SK-N-SH (cell line): ENCODE measurements at regions not wholly inside any gene's neighbourhood (a gene's known extent, or its start where the extent isn't known, plus 50 kb on each side); places are given as distances from the start of the nearest gene placed in this dataset.

Source experiments
- CTCF ChIA-PET: fragments of 300-600, 350-600 bp; formaldehyde crosslinking; extraction: SDS; loops from one replicate; lab custom pipeline; 2021; lab: Yijun Ruan, JAX
- POLR2A ChIA-PET: fragments of 350-600 bp; sonication (Branson Sonifier 250); formaldehyde crosslinking; extraction: SDS; loops from one replicate; lab custom pipeline; 2020; ENCODE audit warnings: antibody characterized with exemption, inconsistent platforms; lab: Yijun Ruan, JAX
- DNase-seq: peaks from one replicate; pipeline ENCODE4 v3.0.0; 2012
- H2AFZ ChIP-seq: fragments of 200-600 bp; sonication (generic); 2 replicates; pipeline ENCODE4 v1.8.1; 2016; ENCODE audit warnings: antibody characterized with exemption, mild to moderate bottlenecking, low read depth
- H3F3A ChIP-seq: fragments of 200-600 bp; sonication (generic); replicated peaks from 2 replicates; pipeline ENCODE3; 2016; ENCODE audit warnings: antibody characterized with exemption, mild to moderate bottlenecking; ENCODE audit not compliant: insufficient read depth
- H3K27ac ChIP-seq, 2 experiments: fragments of 200-500 bp in 1 of 2; fragments of 200-600 bp in 1 of 2; sonication (Bioruptor generic) in 1 of 2; sonication (generic), shearing (Covaris generic) in 1 of 2; 2 replicates each; pipeline versions ENCODE4 v1.5.1 to v1.6.1; 2014 to 2016; ENCODE audit warnings: low read depth in 2 of 2, inconsistent platforms in 1 of 2, low read length in 1 of 2, mild to moderate bottlenecking in 1 of 2, mixed read lengths in 1 of 2
- H3K27me3 ChIP-seq: fragments of 200-600 bp; sonication (generic), shearing (Covaris generic); 2 replicates; pipeline ENCODE4 v1.6.1; 2016; ENCODE audit warnings: mixed run types; ENCODE audit not compliant: insufficient read depth
- H3K36me3 ChIP-seq, 2 experiments: fragments of 200-500 bp in 1 of 2; fragments of 200-600 bp in 1 of 2; sonication (Bioruptor generic) in 1 of 2; sonication (generic) in 1 of 2; replicated peaks in 1 of 2; 2 replicates each; pipeline versions ENCODE3 to v1.5.1; 2014 to 2016; ENCODE audit warnings: low read length in 1 of 2, mild to moderate bottlenecking in 1 of 2; ENCODE audit not compliant: insufficient read depth in 2 of 2, control insufficient read depth in 1 of 2
- H3K4me1 ChIP-seq, 2 experiments: fragments of 200-500 bp in 1 of 2; fragments of 200-600 bp in 1 of 2; sonication (Bioruptor generic) in 1 of 2; sonication (generic), shearing (Covaris generic) in 1 of 2; 2 replicates each; pipeline versions ENCODE4 v1.5.1 to v1.6.1; 2014 to 2016; ENCODE audit warnings: low read depth in 1 of 2, low read length in 1 of 2, mixed run types in 1 of 2; ENCODE audit not compliant: insufficient read depth in 2 of 2, control insufficient read depth in 1 of 2
- H3K4me2 ChIP-seq: fragments of 200-600 bp; sonication (generic), shearing (Covaris generic); 2 replicates; pipeline ENCODE4 v1.6.1; 2017; ENCODE audit warnings: mixed run types
- H3K4me3 ChIP-seq, 2 experiments: fragments of 200-500 bp in 1 of 2; fragments of 200-600 bp in 1 of 2; sonication (Bioruptor generic) in 1 of 2; sonication (generic), shearing (Covaris generic) in 1 of 2; 2 replicates each; pipeline versions ENCODE4 v1.5.1 to v1.8.1; 2014 to 2016; ENCODE audit warnings: low read depth in 2 of 2, inconsistent platforms in 1 of 2, low read length in 1 of 2, mild to moderate bottlenecking in 1 of 2, mixed read lengths in 1 of 2, moderate library complexity in 1 of 2
- H3K79me2 ChIP-seq: fragments of 200-600 bp; sonication (generic); 2 replicates; pipeline ENCODE4 v1.8.1; 2017; ENCODE audit warnings: mild to moderate bottlenecking; ENCODE audit not compliant: insufficient read depth
- H3K9ac ChIP-seq: fragments of 200-600 bp; sonication (generic); 2 replicates; pipeline ENCODE4 v1.6.1; 2017; ENCODE audit warnings: mixed run types
- H3K9me2 ChIP-seq: fragments of 200-600 bp; sonication (generic); 2 replicates; pipeline ENCODE4 v1.6.1; 2017; ENCODE audit warnings: mixed run types
- H3K9me3 ChIP-seq: fragments of 200-600 bp; sonication (generic); 2 replicates; pipeline ENCODE4 v1.6.1; 2017; ENCODE audit warnings: mixed run types, mild to moderate bottlenecking, moderate library complexity
- H4K20me1 ChIP-seq: fragments of 200-600 bp; sonication (generic); 2 replicates; pipeline ENCODE4 v1.6.1; 2017; ENCODE audit warnings: mild to moderate bottlenecking, mixed run types; ENCODE audit not compliant: insufficient read depth
- CHD2 ChIP-seq: fragments of 150-350 bp; IDR thresholded peaks from 2 replicates; pipeline ENCODE4 v1.6.1; 2018; ENCODE audit warnings: low read length; ENCODE audit not compliant: partially characterized antibody
- FOSL2 ChIP-seq: IDR thresholded peaks from 2 replicates; pipeline ENCODE4 v1.4.0; 2012; ENCODE audit warnings: low read depth, mild to moderate bottlenecking, moderate library complexity, borderline replicate concordance
- MEF2A ChIP-seq: IDR thresholded peaks from 2 replicates; pipeline ENCODE4 v1.4.0; 2012; ENCODE audit warnings: low read depth, borderline replicate concordance
- MXI1 ChIP-seq: IDR thresholded peaks from 2 replicates; pipeline ENCODE4 v1.6.1; 2012; ENCODE audit warnings: mild to moderate bottlenecking, low read depth, low read length, improper control_type of control experiment
- NFIC ChIP-seq: IDR thresholded peaks from 2 replicates; pipeline ENCODE4 v1.4.0; 2012; ENCODE audit warnings: borderline replicate concordance
- RAD21 ChIP-seq: IDR thresholded peaks from 2 replicates; pipeline ENCODE4 v1.6.1; 2012; ENCODE audit warnings: mild to moderate bottlenecking, low read length
- RCOR1 ChIP-seq: fragments of 150-350 bp; IDR thresholded peaks from 2 replicates; pipeline ENCODE4 v1.6.1; 2017; ENCODE audit warnings: antibody characterized with exemption, low read length
- RXRA ChIP-seq: IDR thresholded peaks from 2 replicates; pipeline ENCODE4 v1.4.0; 2012; ENCODE audit warnings: low read depth, mild to moderate bottlenecking, borderline replicate concordance
- SMC3 ChIP-seq: IDR thresholded peaks from 2 replicates; pipeline ENCODE4 v1.6.1; 2012; ENCODE audit warnings: low read depth, low read length, improper control_type of control experiment
- TCF12 ChIP-seq: IDR thresholded peaks from 2 replicates; pipeline ENCODE4 v1.4.0; 2012
- YY1 ChIP-seq: IDR thresholded peaks from 2 replicates; pipeline ENCODE4 v1.4.0; 2012; ENCODE audit warnings: low read depth, mild to moderate bottlenecking
- WGBS: methylation state at CpG from one replicate; pipeline ENCODE4 v1.1.6; 2017; ENCODE audit warnings: low lambda C conversion rate; 5-methylcytosine and 5-hydroxymethylcytosine counted together
- TF ChIP-seq, protein P1 (sequence below): IDR thresholded peaks from 2 replicates; pipeline ENCODE4 v1.4.0; 2012; ENCODE audit warnings: low read depth, borderline replicate concordance
- TF ChIP-seq, protein P2 (sequence below): fragments of 150-350 bp; IDR thresholded peaks from 2 replicates; pipeline ENCODE4 v1.6.1; 2016; ENCODE audit warnings: mild to moderate bottlenecking, low read depth, low read length
- TF ChIP-seq, protein P3 (sequence below): IDR thresholded peaks from 2 replicates; pipeline ENCODE4 v1.6.1; 2012; ENCODE audit warnings: mild to moderate bottlenecking, low read depth, low read length, moderate library complexity
- TF ChIP-seq, protein P4 (sequence below): IDR thresholded peaks from 2 replicates; pipeline ENCODE4; 2012
- TF ChIP-seq, protein P5 (sequence below): IDR thresholded peaks from 2 replicates; pipeline ENCODE4 v1.4.0; 2012; ENCODE audit warnings: low read depth

DNA sequence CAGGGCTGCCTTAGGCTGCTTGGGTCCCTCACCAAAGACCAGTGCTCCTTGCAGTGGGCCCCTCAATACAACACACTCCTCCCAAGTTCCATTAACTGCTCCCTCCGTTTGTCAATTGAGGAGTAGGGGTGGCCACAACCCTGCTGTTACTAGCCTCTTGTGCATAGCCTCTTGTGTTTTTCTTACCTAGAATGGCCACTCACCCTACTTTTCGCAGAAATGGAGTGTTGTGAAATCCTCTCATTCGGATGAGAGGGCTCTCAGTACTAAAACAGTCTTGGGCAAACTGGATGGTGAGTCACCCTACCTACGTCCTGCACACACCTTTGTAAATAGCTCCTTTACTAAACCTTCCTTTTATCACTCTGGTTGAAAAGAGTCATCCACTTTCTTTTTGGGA is 253.9 kb downstream of the OSR1 start:
- Histone ChIP-seq H3K36me3 (no peaks in the 10 kb centered on the region), H3K79me2 (no peaks in the 10 kb centered on the region), H3K4me2 (no peak overlapping the region), H3F3A (no peaks in the 10 kb centered on the region), H3K27me3 (no peaks in the 10 kb centered on the region), H3K9ac (no peak overlapping the region), H3K9me2 (no peaks in the 10 kb centered on the region), H3K4me3 (no peak overlapping the region), H3K9me3 (no peaks in the 10 kb centered on the region), H2AFZ (no peak overlapping the region), H3K27ac (no peak overlapping the region), H4K20me1 (no peaks in the 10 kb centered on the region), H3K4me1 (no peaks in the 10 kb centered on the region)
- ChIA-PET CTCF (interaction anchor here (1.1 kb wide), 1 partner anchor 9 kb away, joined by 3 read pairs; no protein-coding TSS in a partner anchor), POLR2A (no interaction called here)
- no peak for DNase-seq
- TF ChIP-seq YY1 (no peak), SMC3 (no peak), RCOR1 (no peak), MEF2A (no peak), FOSL2 (no peak), CHD2 (no peak), TCF12 (no peak), RAD21 (no peak), RXRA (no peak), NFIC (no peak), MXI1 (no peak)
- TF ChIP-seq, protein P1, sequence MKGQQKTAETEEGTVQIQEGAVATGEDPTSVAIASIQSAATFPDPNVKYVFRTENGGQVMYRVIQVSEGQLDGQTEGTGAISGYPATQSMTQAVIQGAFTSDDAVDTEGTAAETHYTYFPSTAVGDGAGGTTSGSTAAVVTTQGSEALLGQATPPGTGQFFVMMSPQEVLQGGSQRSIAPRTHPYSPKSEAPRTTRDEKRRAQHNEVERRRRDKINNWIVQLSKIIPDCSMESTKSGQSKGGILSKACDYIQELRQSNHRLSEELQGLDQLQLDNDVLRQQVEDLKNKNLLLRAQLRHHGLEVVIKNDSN = no peak
- TF ChIP-seq, protein P2, sequence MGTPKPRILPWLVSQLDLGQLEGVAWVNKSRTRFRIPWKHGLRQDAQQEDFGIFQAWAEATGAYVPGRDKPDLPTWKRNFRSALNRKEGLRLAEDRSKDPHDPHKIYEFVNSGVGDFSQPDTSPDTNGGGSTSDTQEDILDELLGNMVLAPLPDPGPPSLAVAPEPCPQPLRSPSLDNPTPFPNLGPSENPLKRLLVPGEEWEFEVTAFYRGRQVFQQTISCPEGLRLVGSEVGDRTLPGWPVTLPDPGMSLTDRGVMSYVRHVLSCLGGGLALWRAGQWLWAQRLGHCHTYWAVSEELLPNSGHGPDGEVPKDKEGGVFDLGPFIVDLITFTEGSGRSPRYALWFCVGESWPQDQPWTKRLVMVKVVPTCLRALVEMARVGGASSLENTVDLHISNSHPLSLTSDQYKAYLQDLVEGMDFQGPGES = no peak
- TF ChIP-seq, protein P3, sequence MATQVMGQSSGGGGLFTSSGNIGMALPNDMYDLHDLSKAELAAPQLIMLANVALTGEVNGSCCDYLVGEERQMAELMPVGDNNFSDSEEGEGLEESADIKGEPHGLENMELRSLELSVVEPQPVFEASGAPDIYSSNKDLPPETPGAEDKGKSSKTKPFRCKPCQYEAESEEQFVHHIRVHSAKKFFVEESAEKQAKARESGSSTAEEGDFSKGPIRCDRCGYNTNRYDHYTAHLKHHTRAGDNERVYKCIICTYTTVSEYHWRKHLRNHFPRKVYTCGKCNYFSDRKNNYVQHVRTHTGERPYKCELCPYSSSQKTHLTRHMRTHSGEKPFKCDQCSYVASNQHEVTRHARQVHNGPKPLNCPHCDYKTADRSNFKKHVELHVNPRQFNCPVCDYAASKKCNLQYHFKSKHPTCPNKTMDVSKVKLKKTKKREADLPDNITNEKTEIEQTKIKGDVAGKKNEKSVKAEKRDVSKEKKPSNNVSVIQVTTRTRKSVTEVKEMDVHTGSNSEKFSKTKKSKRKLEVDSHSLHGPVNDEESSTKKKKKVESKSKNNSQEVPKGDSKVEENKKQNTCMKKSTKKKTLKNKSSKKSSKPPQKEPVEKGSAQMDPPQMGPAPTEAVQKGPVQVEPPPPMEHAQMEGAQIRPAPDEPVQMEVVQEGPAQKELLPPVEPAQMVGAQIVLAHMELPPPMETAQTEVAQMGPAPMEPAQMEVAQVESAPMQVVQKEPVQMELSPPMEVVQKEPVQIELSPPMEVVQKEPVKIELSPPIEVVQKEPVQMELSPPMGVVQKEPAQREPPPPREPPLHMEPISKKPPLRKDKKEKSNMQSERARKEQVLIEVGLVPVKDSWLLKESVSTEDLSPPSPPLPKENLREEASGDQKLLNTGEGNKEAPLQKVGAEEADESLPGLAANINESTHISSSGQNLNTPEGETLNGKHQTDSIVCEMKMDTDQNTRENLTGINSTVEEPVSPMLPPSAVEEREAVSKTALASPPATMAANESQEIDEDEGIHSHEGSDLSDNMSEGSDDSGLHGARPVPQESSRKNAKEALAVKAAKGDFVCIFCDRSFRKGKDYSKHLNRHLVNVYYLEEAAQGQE = no peak
- TF ChIP-seq, protein P4, sequence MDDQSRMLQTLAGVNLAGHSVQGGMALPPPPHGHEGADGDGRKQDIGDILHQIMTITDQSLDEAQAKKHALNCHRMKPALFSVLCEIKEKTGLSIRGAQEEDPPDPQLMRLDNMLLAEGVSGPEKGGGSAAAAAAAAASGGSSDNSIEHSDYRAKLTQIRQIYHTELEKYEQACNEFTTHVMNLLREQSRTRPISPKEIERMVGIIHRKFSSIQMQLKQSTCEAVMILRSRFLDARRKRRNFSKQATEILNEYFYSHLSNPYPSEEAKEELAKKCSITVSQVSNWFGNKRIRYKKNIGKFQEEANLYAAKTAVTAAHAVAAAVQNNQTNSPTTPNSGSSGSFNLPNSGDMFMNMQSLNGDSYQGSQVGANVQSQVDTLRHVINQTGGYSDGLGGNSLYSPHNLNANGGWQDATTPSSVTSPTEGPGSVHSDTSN = no peak
- TF ChIP-seq, protein P5, sequence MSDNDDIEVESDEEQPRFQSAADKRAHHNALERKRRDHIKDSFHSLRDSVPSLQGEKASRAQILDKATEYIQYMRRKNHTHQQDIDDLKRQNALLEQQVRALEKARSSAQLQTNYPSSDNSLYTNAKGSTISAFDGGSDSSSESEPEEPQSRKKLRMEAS = no peak
- WGBS = 78% methylated on average over 4 of the region's 4 CpGs
